Kidney (tissue), 13 donors: ENCODE measurements at regions not wholly inside any gene's neighbourhood (a gene's known extent, or its start where the extent isn't known, plus 50 kb on each side); places are given as distances from the start of the nearest gene placed in this dataset.
A peak's percentile ranks its signal among the peaks of the same experiment; 100 is the strongest.

Experiments used
- DNase-seq, 5 donors: peaks; one replicate each; pipeline ENCODE4 v3.0.0-alpha.2; 2013 to 2020
- FAIRE-seq: peaks from 2 replicates; lab custom pipeline; 2012; peaks lifted over from hg19 to GRCh38; lab: Jason Lieb, UNC
- H3K27ac ChIP-seq, 2 donors: one replicate each; pipeline ENCODE4 v1.7.0; 2013; ENCODE audit warnings: low read depth in 2 of 2, low read length in 2 of 2, inconsistent platforms in 1 of 2
- H3K27me3 ChIP-seq: one replicate; pipeline ENCODE4 v1.7.1; 2013; ENCODE audit warnings: low read length, inconsistent platforms; ENCODE audit not compliant: control insufficient read depth, insufficient read depth
- H3K36me3 ChIP-seq, 3 donors: one replicate each; pipeline versions ENCODE4 v1.7.0 to v1.7.1; 2013; ENCODE audit warnings: low read length in 3 of 3, control low read depth in 1 of 3, inconsistent platforms in 1 of 3; ENCODE audit not compliant: insufficient read depth in 3 of 3, control insufficient read depth in 2 of 3
- H3K4me1 ChIP-seq, 3 donors: one replicate each; pipeline versions ENCODE4 v1.7.0 to v1.7.1; 2013; ENCODE audit warnings: low read length in 3 of 3, inconsistent platforms in 1 of 3, low read depth in 1 of 3; ENCODE audit not compliant: control insufficient read depth in 2 of 3, insufficient read depth in 2 of 3
- H3K4me3 ChIP-seq, 3 donors: one replicate each; pipeline versions ENCODE4 v1.7.0 to v1.8.1; 2013; ENCODE audit warnings: low read length in 3 of 3, control low read depth in 1 of 3, inconsistent platforms in 1 of 3
- H3K9ac ChIP-seq, 3 donors: one replicate each; pipeline versions ENCODE4 v1.7.0 to v1.7.1; 2013; ENCODE audit warnings: low read length in 3 of 3, control low read depth in 1 of 3, inconsistent platforms in 1 of 3
- H3K9me3 ChIP-seq, 3 donors: one replicate each; pipeline versions ENCODE4 v1.7.0 to v1.7.1; 2013; ENCODE audit warnings: low read length in 3 of 3, control low read depth in 1 of 3, inconsistent platforms in 1 of 3; ENCODE audit not compliant: control insufficient read depth in 2 of 3, insufficient read depth in 1 of 3
- intact Hi-C: fragments of 100-400 bp; cut with DNase I; formaldehyde crosslinking; loops from one replicate; pipeline ENCODE4 v1.11.1; 2022
- TF ChIP-seq, protein P1 (sequence below): IDR thresholded peaks from 3 replicates; pipeline ENCODE4 v1.5.1; 2012; ENCODE audit warnings: mild to moderate bottlenecking, moderate library complexity, borderline replicate concordance; ENCODE audit not compliant: insufficient read depth; ENCODE audit errors: extremely low read depth
- donor health status: control.
- donor health status: control.
- donor health status: control.
- donor health status: control.
- donor health status: control.
- donor health status: DM: yes; HTN: yes; CAD: no.
- donor health status: Normal renal cell carcinoma (clear cell type).

DNA sequence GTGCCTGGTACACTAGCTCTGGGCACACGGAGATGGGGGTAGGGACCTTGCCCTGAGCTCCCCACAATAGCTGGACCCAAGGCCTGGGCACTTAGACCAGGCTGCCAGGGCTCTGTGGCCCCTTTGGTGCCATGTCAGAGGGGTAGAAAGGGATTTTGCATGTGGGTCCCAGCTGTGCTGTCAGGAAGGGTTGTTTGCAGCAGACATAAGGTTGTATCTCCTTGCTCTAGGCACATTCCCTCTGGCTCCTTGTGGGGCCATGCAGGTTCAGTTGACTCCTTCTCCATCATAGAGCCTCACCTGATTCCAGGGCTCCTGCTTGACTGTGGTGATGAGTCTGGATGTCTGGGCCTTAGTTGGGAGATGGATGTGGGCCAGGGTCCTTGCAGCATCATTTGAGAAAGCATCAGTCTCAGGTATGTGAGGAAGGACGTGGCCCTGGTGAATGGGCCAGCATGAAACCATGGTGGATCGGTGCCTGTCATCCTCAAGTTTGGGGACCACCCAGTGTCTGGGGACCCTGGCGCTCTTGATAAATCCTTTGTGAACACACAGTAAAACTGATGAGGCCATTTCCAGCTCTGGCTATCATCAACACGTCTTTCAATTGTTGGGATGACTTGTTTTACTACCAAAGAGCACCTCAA, 461.9 kb upstream of the HS6ST1 start:
- TF ChIP-seq, protein P1, sequence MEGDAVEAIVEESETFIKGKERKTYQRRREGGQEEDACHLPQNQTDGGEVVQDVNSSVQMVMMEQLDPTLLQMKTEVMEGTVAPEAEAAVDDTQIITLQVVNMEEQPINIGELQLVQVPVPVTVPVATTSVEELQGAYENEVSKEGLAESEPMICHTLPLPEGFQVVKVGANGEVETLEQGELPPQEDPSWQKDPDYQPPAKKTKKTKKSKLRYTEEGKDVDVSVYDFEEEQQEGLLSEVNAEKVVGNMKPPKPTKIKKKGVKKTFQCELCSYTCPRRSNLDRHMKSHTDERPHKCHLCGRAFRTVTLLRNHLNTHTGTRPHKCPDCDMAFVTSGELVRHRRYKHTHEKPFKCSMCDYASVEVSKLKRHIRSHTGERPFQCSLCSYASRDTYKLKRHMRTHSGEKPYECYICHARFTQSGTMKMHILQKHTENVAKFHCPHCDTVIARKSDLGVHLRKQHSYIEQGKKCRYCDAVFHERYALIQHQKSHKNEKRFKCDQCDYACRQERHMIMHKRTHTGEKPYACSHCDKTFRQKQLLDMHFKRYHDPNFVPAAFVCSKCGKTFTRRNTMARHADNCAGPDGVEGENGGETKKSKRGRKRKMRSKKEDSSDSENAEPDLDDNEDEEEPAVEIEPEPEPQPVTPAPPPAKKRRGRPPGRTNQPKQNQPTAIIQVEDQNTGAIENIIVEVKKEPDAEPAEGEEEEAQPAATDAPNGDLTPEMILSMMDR: no peak
- intact Hi-C loops: no loop called here
- Histone ChIP-seq H3K27ac (no peak overlapping the region), H3K4me1 (no peaks in the 10 kb centered on the region), H3K27me3 (no peaks in the 10 kb centered on the region), H3K36me3 (no peaks in the 10 kb centered on the region), H3K4me3 (no peak overlapping the region), H3K9me3 (no peaks in the 10 kb centered on the region), H3K9ac (no peak overlapping the region)
- FAIRE-seq: no peak
- DNase-seq: peak in 1 of 5 donors; percentile 15

DNA sequence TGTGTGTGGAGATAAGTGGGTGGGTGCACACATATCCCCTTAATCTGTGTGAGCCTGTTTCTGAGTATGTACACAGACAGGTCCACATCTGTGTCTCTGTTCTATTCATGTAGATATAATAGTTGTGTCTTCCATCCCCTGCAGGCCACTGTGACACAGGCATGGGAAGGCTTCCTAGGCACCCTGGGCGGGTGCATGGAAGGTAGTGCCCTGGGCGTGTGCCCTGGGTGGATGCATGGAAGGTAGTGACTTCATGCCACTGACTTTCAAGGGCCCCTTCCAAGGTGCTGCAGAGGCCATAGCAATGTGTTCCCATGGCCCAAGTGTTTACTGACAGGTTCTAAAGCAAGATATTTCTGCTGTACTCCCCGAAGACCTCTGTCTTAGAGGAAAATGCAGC, 462.5 kb upstream of the HS6ST1 start:
- Histone ChIP-seq H3K9ac (no peak overlapping the region), H3K27ac (no peak overlapping the region), H3K4me3 (no peak overlapping the region), H3K9me3 (no peaks in the 10 kb centered on the region), H3K27me3 (no peaks in the 10 kb centered on the region), H3K36me3 (no peaks in the 10 kb centered on the region), H3K4me1 (no peaks in the 10 kb centered on the region)
- intact Hi-C loops: no loop called here
- TF ChIP-seq, protein P1: no peak
- DNase-seq: no peak
- FAIRE-seq: no peak

DNA sequence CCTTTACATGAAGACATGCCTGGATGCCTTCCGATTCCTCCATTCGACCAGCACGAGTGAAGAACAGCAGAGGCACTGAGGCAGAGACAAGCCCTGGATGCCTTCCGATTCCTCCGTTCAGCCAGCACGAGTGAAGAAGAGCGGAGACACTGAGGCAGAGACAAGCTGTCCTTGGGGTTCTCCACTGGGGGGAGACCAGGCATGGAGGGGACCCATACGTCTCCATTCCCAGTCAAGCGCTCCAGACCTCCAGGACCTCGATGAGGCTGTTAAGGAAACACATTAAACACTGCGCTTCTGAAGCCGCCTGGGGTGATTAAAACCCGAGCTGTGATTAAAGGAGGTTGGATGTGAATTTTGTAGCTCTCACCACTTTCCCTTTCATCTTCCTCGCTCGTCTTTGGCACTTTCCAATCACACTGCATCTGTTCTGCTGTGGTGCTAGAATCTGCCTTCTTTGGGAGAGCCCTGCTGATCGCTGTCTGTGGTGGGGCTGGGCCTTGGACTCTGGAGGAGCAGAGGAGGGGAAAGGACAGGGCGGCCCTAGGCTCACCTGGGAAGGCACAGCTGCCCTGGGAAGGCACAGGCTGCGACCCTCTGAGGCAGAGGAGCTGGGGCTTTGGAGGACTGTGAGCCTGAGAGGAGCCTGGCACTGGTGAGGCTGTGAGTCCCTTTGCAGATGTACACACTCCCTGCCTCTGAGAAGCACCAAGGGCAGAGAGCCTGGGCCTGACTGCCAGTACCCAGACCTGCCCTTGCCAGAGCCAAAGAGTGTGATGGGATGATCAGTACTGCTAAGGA, 463.1 kb upstream of the HS6ST1 start:
- Histone ChIP-seq H3K9me3 (no peaks in the 10 kb centered on the region), H3K4me1 (no peaks in the 10 kb centered on the region), H3K27ac (no peak overlapping the region), H3K36me3 (no peaks in the 10 kb centered on the region), H3K4me3 (no peak overlapping the region), H3K27me3 (no peaks in the 10 kb centered on the region), H3K9ac (no peak overlapping the region)
- DNase-seq (peak in 1 of 5 donors; percentile 22), FAIRE-seq (no peak)
- intact Hi-C loops: no loop called here
- TF ChIP-seq, protein P1: no peak
